ENCODE measurements at regions not wholly inside any gene's neighbourhood (a gene's known extent, or its start where the extent isn't known, plus 50 kb on each side); places are given as distances from the start of the nearest gene placed in this dataset.
"Not testable (repeated sequence)": the region's sequence is repeated elsewhere in the genome, so short reads cannot be mapped to it uniquely, and the experiment has no call there.

- intact Hi-C loops (cut with micrococcal nuclease), result no loop called here
These were observed 76.9 kb upstream of the PPARGC1A start for GRCh38 chr4:23966725-23967124.

GRCh38 chr4:23962462-23962861 is 72.6 kb upstream of the PPARGC1A start:
- intact Hi-C loops (cut with micrococcal nuclease), result no loop called here

GRCh38 chr4:23961395-23961794 is 71.5 kb upstream of the PPARGC1A start:
- intact Hi-C loops (cut with micrococcal nuclease), result not testable (repeated sequence)

GRCh38 chr4:23959396-23960148 is 69.7 kb upstream of the PPARGC1A start:
- intact Hi-C loops (cut with micrococcal nuclease), result no loop called here

- intact Hi-C loops (cut with micrococcal nuclease), result no loop called here
These were observed 68.9 kb upstream of the PPARGC1A start for GRCh38 chr4:23958749-23959148.

DNA sequence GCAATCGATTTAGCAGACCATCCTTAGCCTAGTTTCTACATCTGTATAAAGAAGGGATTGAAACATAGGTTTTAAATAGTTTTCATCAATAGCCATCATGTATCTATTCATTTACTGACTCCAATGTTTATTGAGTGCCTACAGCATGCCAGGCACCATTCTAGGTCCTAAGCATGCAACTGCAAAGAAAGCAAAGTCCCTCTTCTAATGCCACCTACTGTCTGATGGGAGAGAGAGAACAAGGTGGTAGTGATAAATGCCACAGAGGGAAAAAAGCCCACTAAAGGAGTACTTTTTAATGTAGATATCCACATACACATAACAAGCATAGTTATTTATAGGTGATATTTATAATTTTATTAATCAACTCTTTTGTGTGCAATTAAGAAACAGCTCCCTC is 67.6 kb upstream of the PPARGC1A start:
- intact Hi-C loops (cut with micrococcal nuclease), result no loop called here

DNA sequence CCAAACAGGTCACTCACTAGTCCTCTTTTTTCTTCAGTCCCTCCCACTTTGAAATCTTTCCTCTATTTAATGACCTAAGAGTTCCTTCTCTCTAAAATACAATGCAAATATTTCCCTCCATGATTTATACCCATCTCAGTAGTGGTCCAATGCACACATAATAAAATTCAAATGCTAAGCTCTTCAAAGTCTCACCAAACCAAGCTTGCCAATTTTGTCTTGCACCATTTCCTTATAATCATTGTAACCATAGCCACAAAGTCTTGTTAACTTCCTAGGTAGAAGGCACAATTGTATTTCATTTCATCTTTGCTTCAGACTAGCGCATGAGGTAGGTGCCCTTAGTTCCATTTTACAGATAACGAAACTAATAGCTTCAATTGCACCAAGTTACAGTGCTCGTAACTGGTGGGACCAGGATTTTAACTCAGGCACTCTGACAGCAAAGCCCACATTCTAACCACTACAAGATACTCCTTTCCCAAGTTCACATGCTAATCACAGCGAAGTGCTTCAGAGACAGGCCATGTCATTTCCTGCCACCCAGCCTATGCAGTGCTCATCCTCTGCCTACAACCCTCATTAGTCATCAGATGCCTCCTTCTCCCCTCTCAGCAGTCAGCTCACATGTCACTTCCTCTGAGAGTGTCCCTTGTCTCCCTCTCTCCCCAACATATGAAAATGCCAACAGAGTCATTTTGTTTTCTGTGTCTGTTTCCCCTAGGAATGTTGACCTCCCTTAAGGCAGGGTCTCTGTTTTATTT is 66.9 kb upstream of the PPARGC1A start:
- intact Hi-C loops (cut with micrococcal nuclease), result no loop called here

DNA sequence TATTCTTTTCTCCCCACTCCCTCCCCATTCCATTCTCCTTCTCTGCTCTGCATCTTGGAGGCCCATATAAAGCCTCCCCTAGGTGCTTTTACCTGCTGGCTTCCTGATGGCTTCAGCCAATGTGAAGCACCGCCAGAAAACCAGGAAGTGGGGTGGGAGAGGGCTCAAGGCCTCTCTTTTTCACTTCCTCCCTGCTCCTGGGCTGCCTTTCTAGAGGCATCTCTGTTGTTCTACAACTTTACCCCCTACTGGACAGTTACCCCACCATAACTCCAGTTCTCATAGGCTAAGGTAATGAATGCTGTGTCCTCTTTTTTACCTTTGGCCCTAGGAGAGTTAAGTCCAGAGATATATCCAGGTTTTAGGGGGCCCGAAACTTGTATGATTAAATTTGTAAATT is 62.4 kb upstream of the PPARGC1A start:
- intact Hi-C loops (cut with micrococcal nuclease), result no loop called here

- intact Hi-C loops (cut with micrococcal nuclease), result no loop called here
These were observed 58.0 kb upstream of the PPARGC1A start for GRCh38 chr4:23947826-23948225.

DNA sequence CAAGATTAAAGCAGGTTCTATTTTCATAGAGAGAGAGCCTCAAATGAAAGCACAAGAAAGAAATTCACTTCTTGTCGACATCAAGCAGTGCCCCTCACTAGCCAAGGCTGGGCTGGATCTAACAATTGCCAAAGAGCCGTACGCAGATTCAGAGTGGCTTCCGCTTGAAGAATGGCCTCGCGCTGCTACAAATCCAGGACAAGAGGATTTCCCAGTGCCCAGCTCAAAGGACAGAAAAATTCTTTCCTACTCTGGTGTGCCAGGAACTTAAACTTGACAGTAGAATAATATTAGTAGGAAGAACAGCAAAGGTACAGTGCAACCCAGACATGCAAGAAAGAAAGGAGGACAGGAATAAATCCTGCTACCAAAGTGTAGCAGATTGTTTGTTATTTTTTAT is 56.5 kb upstream of the PPARGC1A start:
- intact Hi-C loops (cut with micrococcal nuclease), result no loop called here

GRCh38 chr4:23945451-23946017 is 55.7 kb upstream of the PPARGC1A start:
- intact Hi-C loops (cut with micrococcal nuclease), result no loop called here

DNA sequence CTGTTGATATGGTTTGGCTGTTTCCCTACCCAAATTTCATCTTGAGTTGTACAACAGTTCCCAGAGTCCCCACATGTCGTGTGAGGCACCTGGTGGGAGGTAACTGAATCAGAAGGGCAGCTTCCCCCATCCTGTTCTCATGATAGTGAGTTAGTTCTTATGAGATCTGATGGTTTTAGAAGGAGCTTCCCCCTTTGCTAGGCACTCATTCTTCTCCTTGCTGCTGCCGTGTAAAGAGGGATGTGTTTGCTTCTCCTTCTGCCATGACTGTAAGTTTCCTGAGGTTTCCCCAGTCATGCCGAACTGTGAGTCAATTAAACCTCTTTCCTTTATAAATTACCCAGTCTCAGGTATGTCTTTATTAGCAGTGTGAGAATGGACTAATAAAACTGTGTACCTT is 54.7 kb upstream of the PPARGC1A start:
- intact Hi-C loops (cut with micrococcal nuclease), result not testable (repeated sequence)

DNA sequence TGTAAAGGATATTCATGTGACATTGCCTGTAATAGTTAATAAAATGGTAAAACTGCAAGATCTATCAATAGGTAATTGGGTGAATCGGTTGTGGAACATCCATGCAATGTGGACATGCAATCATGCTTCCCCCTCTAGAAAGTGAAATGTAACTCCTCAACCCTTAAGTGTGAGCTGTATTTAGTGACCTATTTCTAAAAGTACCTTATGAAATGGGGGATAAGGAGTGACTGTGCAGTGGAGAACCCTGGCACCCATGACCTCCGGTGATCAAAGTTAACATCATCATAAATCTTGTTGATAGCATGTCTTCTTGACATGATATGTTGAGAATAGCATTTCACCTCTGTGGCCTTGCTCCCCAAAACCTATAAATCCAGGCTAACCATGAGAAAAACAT is 53.6 kb upstream of the PPARGC1A start:
- intact Hi-C loops (cut with micrococcal nuclease), result no loop called here

GRCh38 chr4:23942471-23942870 is 52.6 kb upstream of the PPARGC1A start:
- intact Hi-C loops (cut with micrococcal nuclease), result no loop called here
